Skeletal muscle satellite cell (primary cell): ENCODE measurements at regions not wholly inside any gene's neighbourhood (a gene's known extent, or its start where the extent isn't known, plus 50 kb on each side); places are given as distances from the start of the nearest gene placed in this dataset.

Experiments
- H3K27me3 ChIP-seq: 2 replicates; pipeline ENCODE4 v1.7.0; 2013; ENCODE audit warnings: low read length; ENCODE audit not compliant: control insufficient read depth, insufficient read depth
- H3K36me3 ChIP-seq: 2 replicates; pipeline ENCODE4 v1.7.0; 2013; ENCODE audit warnings: mild to moderate bottlenecking, control low read depth, low read length; ENCODE audit not compliant: insufficient read depth
- H3K4me1 ChIP-seq: 2 replicates; pipeline ENCODE4 v1.7.0; 2013; ENCODE audit warnings: low read length; ENCODE audit not compliant: control insufficient read depth, insufficient read depth
- H3K4me2 ChIP-seq: 2 replicates; pipeline ENCODE4 v1.7.0; 2013; ENCODE audit warnings: mild to moderate bottlenecking, low read length
- H3K4me3 ChIP-seq: 2 replicates; pipeline ENCODE4 v1.7.0; 2013; ENCODE audit warnings: low read length
- H3K9ac ChIP-seq: 2 replicates; pipeline ENCODE4 v1.7.0; 2013; ENCODE audit warnings: mild to moderate bottlenecking, low read depth, low read length, moderate library complexity
- H3K9me3 ChIP-seq: replicated peaks from 2 replicates; pipeline ENCODE4 v1.7.0; 2013; ENCODE audit warnings: mild to moderate bottlenecking, control low read depth, low read length

DNA sequence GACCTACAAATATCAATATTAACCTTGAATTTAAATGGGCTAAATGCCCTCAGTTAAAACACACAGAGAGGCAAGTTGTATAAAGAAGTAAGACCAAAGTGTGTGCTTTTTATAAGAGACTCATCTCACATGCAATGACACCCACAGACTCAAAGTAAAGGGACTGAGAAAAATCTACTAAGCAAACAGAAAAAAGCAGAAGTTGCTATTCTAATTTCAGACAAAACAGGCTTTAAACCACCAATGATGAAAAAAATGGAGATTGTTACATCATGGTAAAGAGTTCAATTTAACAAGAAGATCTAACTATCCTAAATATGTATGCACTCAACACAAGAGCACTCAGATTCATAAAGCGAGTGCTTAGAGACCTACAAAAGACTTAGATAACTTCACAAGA lies 741.9 kb upstream of the MARCKS start:
- H3K9me3 ChIP-seq = no peaks in the 10 kb centered on the region
- H3K36me3 ChIP-seq = no peaks in the 10 kb centered on the region
- peaks cover 7% of the 10 kb centered on the region for H3K4me1 ChIP-seq
- H3K4me2 ChIP-seq = no peak overlapping the region
- H3K27me3 ChIP-seq = no peaks in the 10 kb centered on the region
- no peak overlapping the region for H3K9ac ChIP-seq
- H3K4me3 ChIP-seq = no peak overlapping the region

DNA sequence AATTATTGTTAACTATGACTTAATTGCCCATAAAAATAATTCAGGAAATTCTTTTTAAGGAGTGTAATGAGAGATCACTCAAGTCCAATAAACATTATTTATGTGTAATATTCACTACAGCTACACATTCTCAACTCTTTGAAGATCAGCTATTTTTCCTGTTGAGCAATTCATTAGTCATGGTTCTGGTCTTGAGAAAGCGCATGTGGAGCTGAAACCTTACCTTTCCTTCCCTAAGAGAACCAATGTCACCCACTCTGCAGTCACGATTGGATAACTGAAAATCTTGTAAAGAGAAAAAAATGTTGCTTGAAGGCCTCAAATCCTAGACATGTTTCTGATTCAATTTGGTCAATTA lies 736.9 kb upstream of the MARCKS start:
- Histone ChIP-seq H3K9ac (peak overlapping the region; percentile 59), H3K36me3 (no peaks in the 10 kb centered on the region), H3K9me3 (no peaks in the 10 kb centered on the region)

DNA sequence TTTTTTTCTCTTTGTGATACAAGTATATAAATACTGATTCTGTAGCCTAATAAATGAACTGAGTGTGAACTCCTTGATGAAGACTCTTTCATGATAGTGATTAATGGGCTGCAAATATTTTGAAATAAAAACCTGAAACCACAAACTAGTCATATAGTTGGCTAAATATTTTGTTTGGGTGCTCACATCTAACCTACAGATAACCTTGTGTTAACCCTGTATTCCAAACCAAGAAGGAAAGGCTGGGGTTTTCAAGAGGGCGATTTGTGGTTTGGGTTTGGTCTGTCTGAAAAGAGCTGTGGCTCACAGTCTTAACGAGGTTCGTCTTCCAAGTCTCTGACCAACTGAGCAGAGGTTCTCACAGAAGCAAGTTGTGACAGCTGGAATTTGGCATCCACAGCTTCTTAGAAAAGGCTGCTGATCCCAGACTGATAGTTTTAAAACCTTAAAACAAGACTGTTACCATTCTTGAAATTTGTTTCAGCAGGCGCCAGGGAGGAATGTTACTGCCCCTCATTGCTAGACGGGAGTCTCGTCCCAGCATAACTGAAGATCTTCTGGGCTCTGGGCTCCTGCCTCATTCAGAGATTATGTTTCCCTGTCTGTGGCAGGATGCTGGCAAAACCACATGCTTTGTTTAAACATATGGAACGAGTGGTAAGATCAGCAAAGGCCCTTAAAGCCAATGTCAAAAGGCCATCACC lies 736.4 kb upstream of the MARCKS start:
- no peaks in the 10 kb centered on the region for H3K36me3 ChIP-seq
- H3K4me3 ChIP-seq = no peak overlapping the region
- H3K4me1 ChIP-seq = peaks cover 31% of the 10 kb centered on the region
- H3K4me2 ChIP-seq = peak overlapping the region; percentile 58
- H3K9ac ChIP-seq = peak overlapping the region; percentile 59
- H3K27me3 ChIP-seq = no peaks in the 10 kb centered on the region
- H3K9me3 ChIP-seq = no peaks in the 10 kb centered on the region

More for the DNA sequence above, 736.9 kb upstream of the MARCKS start:
- H3K27me3 ChIP-seq = no peaks in the 10 kb centered on the region
- H3K4me2 ChIP-seq = peak overlapping the region; percentile 58
- no peak overlapping the region for H3K4me3 ChIP-seq
- peaks cover 31% of the 10 kb centered on the region for H3K4me1 ChIP-seq

DNA sequence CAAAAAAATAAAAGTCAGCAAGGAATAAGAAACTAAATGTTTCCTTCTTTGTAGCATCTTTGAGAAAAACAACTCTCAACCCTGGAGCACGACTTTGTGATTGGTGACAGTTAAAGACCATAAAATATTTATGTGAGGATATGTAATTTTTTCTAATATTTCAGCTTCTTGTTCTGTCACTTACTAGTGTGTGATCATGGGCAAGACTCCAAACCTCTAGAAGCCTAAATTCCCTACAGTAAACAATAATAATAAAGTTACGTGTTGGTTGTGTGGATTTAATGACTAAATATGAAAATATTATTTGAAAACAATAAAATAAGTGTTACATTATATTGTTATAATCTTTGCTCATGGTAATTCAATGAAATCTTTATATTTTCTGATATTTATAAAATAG lies 735.6 kb upstream of the MARCKS start:
- H3K9me3 ChIP-seq = no peaks in the 10 kb centered on the region
- peaks cover 31% of the 10 kb centered on the region for H3K4me1 ChIP-seq
- peak overlapping the region; percentile 58 for H3K4me2 ChIP-seq
- no peaks in the 10 kb centered on the region for H3K36me3 ChIP-seq
- peak overlapping the region; percentile 59 for H3K9ac ChIP-seq
- no peak overlapping the region for H3K4me3 ChIP-seq
- H3K27me3 ChIP-seq = no peaks in the 10 kb centered on the region

DNA sequence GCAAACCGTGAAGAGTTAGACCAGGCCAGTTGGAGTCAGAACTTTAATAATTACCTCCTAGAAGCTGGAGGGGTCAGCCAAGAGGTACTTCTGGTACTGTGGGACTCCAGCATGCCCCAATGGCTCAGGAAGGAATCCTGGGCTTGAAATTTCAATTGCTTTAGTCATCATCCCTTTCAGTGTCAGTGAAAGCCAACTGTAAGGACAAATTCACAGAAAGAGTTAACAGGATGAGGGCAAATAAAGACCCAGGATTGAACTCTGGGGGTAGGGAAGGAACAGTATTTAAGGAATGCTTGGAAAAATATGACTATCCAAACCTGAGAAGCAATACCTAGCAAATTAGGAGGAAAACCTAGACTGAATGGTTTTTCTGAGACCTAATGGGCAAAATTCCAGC lies 735.1 kb upstream of the MARCKS start:
- no peaks in the 10 kb centered on the region for H3K27me3 ChIP-seq
- H3K9ac ChIP-seq = peak overlapping the region; percentile 59

DNA sequence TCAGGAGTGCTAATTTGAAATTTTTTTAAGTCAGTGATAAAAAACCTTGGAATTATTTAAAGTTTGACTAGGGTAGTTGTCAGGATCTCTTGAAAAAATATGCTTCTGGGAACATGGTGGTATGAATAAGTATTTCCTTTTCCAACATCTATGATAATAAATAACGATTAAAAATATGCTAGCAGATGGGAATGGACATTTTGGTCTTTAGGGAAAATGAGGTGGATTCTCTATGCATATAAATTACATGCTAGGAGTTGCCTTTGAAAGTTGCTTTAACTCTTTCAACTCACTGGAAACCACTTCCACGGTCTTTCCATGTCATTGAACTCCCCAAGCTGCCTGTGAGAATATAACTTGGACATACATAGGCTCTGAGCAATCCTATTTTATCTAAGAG lies 731.5 kb upstream of the MARCKS start:
- H3K27me3 ChIP-seq = no peaks in the 10 kb centered on the region
- H3K36me3 ChIP-seq = no peaks in the 10 kb centered on the region
- no peak overlapping the region for H3K4me3 ChIP-seq
- H3K9me3 ChIP-seq = no peaks in the 10 kb centered on the region
- no peak overlapping the region for H3K9ac ChIP-seq
- H3K4me1 ChIP-seq = peaks cover 20% of the 10 kb centered on the region
- no peak overlapping the region for H3K4me2 ChIP-seq

More for the DNA sequence above, 735.1 kb upstream of the MARCKS start:
- H3K4me2 ChIP-seq = peak overlapping the region; percentile 44
- H3K4me1 ChIP-seq = peaks cover 31% of the 10 kb centered on the region
- peak overlapping the region; percentile 15 for H3K4me3 ChIP-seq
- no peaks in the 10 kb centered on the region for H3K9me3 ChIP-seq
- H3K36me3 ChIP-seq = no peaks in the 10 kb centered on the region

DNA sequence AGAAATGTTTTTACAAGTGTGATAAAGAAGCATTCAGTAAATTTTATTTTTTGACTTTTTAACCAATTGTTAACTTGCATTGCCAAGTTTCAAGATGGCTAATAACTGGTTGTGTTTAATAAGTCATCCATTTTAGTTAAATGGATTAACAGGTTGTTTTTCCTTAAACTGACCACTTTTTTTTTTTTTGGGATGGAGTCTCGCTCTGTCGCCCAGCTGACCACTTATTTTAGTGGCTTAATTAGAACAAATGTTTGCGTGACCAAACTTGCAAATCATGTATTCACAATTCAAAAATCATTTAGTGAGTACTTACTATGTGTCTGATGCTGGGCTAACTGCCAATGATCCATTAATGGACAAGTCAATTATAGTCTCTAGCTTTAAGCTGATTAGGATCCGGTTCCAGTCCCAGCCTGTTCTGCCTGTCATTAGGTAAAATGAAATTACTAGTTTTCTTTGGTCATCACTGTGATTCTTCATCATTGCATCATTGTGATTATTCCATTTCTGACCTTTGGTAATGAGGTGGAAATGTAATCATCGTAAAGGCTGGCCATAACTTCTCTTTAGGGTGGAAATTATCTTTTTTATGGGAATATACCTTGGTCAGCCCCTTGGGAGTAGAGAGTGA lies 729.2 kb upstream of the MARCKS start:
- H3K4me3 ChIP-seq = no peak overlapping the region
- no peaks in the 10 kb centered on the region for H3K4me1 ChIP-seq
- no peak overlapping the region for H3K4me2 ChIP-seq
- no peaks in the 10 kb centered on the region for H3K27me3 ChIP-seq
- H3K36me3 ChIP-seq = no peaks in the 10 kb centered on the region
- no peaks in the 10 kb centered on the region for H3K9me3 ChIP-seq
- no peak overlapping the region for H3K9ac ChIP-seq

DNA sequence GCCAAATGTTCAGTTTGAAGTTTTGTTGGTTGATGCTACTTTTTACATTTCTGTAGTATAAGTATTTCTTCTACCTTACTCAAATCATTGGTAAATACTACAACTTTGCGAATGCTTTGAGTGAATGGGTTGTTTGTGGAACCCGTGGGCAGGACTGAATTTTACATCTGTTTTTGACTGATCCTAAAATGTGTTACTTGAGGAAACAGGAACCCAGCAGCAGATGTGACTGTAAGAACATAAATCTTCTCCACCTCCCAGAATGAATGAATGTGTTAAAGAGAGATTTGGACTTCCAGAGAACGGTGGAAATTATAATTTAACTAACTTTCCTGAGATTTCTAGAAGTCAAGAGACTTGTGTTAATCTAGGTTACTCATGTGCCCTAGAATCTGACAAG lies 728.5 kb upstream of the MARCKS start:
- no peaks in the 10 kb centered on the region for H3K4me1 ChIP-seq
- no peak overlapping the region for H3K4me3 ChIP-seq
- no peak overlapping the region for H3K4me2 ChIP-seq
- H3K36me3 ChIP-seq = no peaks in the 10 kb centered on the region
- no peak overlapping the region for H3K9ac ChIP-seq
- no peaks in the 10 kb centered on the region for H3K27me3 ChIP-seq
- no peaks in the 10 kb centered on the region for H3K9me3 ChIP-seq

DNA sequence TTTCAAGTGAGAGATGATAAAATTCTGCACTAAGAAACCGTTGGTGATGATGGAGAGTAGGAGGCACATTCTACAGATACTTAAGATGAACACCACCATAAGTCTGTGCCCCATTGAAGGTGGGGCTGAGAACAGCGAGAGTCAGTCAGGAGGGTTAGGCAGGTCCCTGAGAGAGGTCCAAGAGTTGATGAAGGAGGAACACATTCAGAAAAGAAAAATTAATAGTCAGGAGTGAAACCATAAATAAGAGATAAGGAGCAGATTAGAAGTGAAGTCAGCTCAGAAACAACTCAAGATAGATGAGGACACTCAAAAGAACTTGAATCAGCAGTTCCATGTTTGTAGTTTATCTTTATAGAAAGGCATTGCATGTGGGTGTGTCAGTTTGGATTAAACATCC lies 727.2 kb upstream of the MARCKS start:
- Histone ChIP-seq H3K9me3 (no peaks in the 10 kb centered on the region), H3K4me3 (no peak overlapping the region), H3K36me3 (no peaks in the 10 kb centered on the region), H3K4me2 (no peak overlapping the region), H3K9ac (no peak overlapping the region), H3K27me3 (no peaks in the 10 kb centered on the region), H3K4me1 (no peaks in the 10 kb centered on the region)

DNA sequence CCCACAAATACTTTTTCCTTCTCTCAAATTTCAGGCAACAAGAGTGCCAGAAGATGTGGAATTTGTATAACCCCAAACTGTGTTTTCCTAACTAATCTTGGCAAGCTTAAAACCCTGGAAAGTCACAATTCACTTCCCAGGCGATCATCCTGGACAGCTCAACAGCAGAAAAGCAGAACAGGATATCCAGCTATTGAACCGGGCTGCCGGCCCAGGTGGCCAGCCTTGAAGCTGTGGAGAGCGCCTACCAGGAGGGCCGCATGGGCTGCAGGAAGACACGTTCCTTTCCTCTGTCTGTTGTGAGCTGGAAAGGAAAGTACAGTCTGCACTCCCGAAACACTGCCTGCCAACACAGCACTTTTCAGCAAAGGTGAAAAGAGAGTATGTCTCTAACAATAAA lies 719.7 kb upstream of the MARCKS start:
- no peaks in the 10 kb centered on the region for H3K36me3 ChIP-seq
- no peaks in the 10 kb centered on the region for H3K4me1 ChIP-seq
- H3K4me3 ChIP-seq = no peak overlapping the region
- H3K9me3 ChIP-seq = no peaks in the 10 kb centered on the region
- no peaks in the 10 kb centered on the region for H3K27me3 ChIP-seq
- H3K4me2 ChIP-seq = no peak overlapping the region
- H3K9ac ChIP-seq = no peak overlapping the region

DNA sequence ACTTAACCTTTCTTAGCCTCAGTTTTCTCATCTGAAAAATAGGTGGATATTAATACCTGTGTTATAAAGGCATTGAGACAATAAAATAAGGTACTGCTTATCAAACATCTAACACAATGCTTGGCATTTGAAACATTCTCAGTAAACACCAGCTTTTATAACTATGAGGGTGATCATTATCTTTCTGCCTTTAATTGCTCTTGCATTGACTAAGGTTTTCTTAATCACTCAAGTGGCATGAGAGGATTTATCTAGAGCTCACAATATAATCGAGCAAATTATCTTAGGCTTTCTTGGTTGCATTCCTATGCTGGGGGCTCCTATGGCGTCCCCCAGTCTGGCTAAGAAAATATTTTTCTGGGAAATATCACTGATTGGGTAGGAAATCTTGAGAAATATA lies 716.4 kb upstream of the MARCKS start:
- Histone ChIP-seq H3K27me3 (no peaks in the 10 kb centered on the region), H3K9ac (no peak overlapping the region), H3K4me1 (no peaks in the 10 kb centered on the region), H3K36me3 (no peaks in the 10 kb centered on the region), H3K4me2 (no peak overlapping the region), H3K9me3 (no peaks in the 10 kb centered on the region), H3K4me3 (no peak overlapping the region)

DNA sequence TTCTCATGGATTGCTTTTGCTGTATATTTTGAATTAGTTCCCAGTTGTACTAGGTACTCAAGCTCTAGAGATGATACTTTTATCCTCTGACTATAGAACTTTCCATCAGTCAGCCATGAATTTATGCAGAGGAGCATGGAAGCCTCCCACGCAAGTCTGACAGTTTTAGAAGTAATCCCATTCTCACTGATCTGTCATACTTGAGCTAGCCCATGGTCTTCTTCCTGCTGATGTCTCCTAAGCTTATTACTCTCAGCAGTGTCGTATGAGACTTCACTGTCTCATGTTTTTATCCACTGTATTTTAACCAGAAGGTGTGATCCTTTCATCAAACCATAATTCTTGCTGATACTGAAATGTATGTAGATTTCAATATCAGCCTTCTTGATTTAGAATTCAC lies 715.2 kb upstream of the MARCKS start:
- H3K4me1 ChIP-seq = peaks cover 1% of the 10 kb centered on the region
- no peak overlapping the region for H3K4me3 ChIP-seq
- no peak overlapping the region for H3K9ac ChIP-seq
- no peaks in the 10 kb centered on the region for H3K9me3 ChIP-seq
- no peaks in the 10 kb centered on the region for H3K27me3 ChIP-seq
- H3K4me2 ChIP-seq = no peak overlapping the region
- H3K36me3 ChIP-seq = no peaks in the 10 kb centered on the region
